Kidney epithelial cell (primary cell): ENCODE measurements at regions not wholly inside any gene's neighbourhood (a gene's known extent, or its start where the extent isn't known, plus 50 kb on each side); places are given as distances from the start of the nearest gene placed in this dataset.
A peak's percentile ranks its signal among the peaks of the same experiment; 100 is the strongest.

Source experiments
- DNase-seq: peaks from one replicate; pipeline ENCODE4 v3.0.0-alpha.2; 2010; ENCODE audit warnings: low read depth
- H3K27me3 ChIP-seq: 2 replicates; pipeline ENCODE4 v1.6.0; 2011; ENCODE audit warnings: low read length; ENCODE audit not compliant: control insufficient read depth, insufficient read depth
- H3K36me3 ChIP-seq: 2 replicates; pipeline ENCODE4 v1.5.1; 2011; ENCODE audit warnings: low read length; ENCODE audit not compliant: control insufficient read depth, insufficient read depth
- H3K4me3 ChIP-seq: 2 replicates; pipeline ENCODE4 v1.5.1; 2011; ENCODE audit warnings: low read depth, mild to moderate bottlenecking, control low read depth, low read length
- CTCF ChIP-seq: IDR thresholded peaks from 2 replicates; pipeline ENCODE4 v1.5.1; 2011; ENCODE audit warnings: mild to moderate bottlenecking, moderate library complexity, low read length, control low read depth, inconsistent platforms; ENCODE audit not compliant: insufficient read depth, poor library complexity, severe bottlenecking

- Histone ChIP-seq H3K27me3 (peaks cover 85% of the 10 kb centered on the region), H3K4me3 (peak overlapping the region; percentile 18), H3K36me3 (no peaks in the 10 kb centered on the region)
- DNase-seq = no peak
- no peak for TF ChIP-seq CTCF
Observed at GRCh38 chr10:100656454-100656853, 88.9 kb upstream of the PAX2 start.

- peaks cover 79% of the 10 kb centered on the region for H3K27me3 ChIP-seq
- no peak overlapping the region for H3K4me3 ChIP-seq
- H3K36me3 ChIP-seq = no peaks in the 10 kb centered on the region
- no peak for DNase-seq
- TF ChIP-seq CTCF = no peak
Observed at GRCh38 chr10:100658269-100658668, 87.1 kb upstream of the PAX2 start.

DNA sequence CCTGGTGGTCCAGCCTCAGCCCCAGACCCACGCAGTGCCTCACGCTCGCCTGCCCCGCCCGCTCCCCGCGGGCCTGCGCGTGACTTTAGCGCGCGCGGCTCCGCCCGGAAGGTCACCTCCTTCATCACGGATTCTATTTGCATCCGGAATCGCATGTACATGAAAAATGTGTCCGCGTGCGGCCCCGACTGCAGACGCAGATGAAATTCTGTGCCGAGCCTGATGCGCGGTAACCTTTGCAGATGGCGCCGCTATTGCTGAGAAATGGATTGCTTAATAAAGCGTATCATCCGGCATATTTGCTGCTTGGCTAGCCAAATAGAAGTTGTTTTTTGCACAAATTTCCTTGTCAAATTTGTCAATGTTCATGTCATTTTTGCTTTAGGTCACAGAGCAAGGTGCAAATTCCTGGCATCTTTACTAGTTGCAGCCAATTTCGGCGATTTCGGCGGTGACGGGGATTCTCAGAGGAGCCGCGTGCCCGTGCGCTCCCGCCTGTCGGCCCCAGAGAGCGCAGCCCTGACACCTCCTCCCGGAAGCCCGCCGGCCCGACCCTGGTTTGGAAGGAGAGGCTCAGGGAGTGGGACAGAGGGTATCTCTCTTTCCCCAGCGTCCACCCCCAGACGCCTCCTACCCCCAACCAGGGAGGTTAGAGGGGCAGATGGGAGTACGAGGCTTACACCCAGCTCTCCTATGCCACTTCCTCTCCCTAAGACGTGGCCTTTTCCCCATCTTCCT is 85.9 kb upstream of the PAX2 start:
- no peak for DNase-seq
- TF ChIP-seq CTCF = no peak
- H3K36me3 ChIP-seq = no peaks in the 10 kb centered on the region
- H3K27me3 ChIP-seq = peaks cover 69% of the 10 kb centered on the region
- no peak overlapping the region for H3K4me3 ChIP-seq

DNA sequence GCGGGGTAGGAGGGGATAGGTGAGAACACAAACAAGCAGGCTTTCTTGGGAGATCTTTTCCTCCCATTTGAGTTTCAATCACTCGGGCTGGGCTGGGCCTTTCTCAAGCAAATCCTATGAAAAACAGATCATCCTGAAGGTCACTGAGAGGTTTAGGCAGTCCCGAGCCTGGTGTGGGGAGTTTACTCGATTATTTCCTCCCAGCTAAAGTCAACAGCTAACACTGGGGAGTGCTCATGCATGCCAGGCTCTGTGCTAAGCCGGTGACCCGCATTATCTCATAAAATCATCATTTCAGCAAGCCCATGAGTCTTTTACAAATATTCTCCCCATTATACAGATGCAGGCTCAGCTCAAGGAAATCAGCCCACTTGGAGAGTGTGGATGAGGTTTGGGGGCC is 85.0 kb upstream of the PAX2 start:
- no peak for DNase-seq
- Histone ChIP-seq H3K27me3 (peaks cover 63% of the 10 kb centered on the region), H3K4me3 (no peak overlapping the region), H3K36me3 (no peaks in the 10 kb centered on the region)
- TF ChIP-seq CTCF = no peak

- no peak for TF ChIP-seq CTCF
- H3K27me3 ChIP-seq = peaks cover 58% of the 10 kb centered on the region
- H3K36me3 ChIP-seq = no peaks in the 10 kb centered on the region
- no peak overlapping the region for H3K4me3 ChIP-seq
- DNase-seq = no peak
Observed at GRCh38 chr10:100660945-100661344, 84.4 kb upstream of the PAX2 start.

GRCh38 chr10:100661520-100661919 is 83.9 kb upstream of the PAX2 start:
- H3K27me3 ChIP-seq = peaks cover 54% of the 10 kb centered on the region
- DNase-seq = no peak
- no peak overlapping the region for H3K4me3 ChIP-seq
- H3K36me3 ChIP-seq = no peaks in the 10 kb centered on the region
- no peak for TF ChIP-seq CTCF
